ENCODE measurements at regions not wholly inside any gene's neighbourhood (a gene's known extent, or its start where the extent isn't known, plus 50 kb on each side); places are given as distances from the start of the nearest gene placed in this dataset.
A peak's percentile ranks its signal among the peaks of the same experiment; 100 is the strongest.
"Not testable (repeated sequence)": the region's sequence is repeated elsewhere in the genome, so short reads cannot be mapped to it uniquely, and the experiment has no call there.

GRCh38 chr5:102554082-102554481 is 55.3 kb upstream of the SLCO6A1 start:
- no peak for DNase-seq

DNA sequence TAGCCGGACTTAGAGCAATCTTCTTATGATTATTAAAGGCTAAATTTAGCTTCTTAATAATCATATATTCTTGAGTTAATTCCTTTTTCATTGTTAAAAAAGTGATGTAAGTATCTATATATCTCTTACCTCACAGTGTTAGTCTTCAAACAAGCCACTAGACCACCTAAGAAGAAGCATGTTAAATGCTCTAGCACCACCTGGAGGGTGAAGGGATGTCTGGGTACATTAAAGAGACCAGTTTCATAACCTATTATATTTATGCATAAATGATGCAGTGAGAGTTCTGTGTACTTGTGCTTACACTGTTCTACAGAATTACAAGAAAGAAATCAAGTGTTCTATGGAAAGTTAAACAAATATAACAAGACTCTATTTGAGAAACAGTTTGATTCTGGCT is 55.9 kb upstream of the SLCO6A1 start:
- DNase-seq = no peak

GRCh38 chr5:102561894-102562760 is 63.3 kb upstream of the SLCO6A1 start:
- DNase-seq = no peak

GRCh38 chr5:102570747-102571146 is 71.9 kb upstream of the SLCO6A1 start:
- DNase-seq = no peak

GRCh38 chr5:102578362-102578761 is 79.6 kb upstream of the SLCO6A1 start:
- DNase-seq = no peak

DNA sequence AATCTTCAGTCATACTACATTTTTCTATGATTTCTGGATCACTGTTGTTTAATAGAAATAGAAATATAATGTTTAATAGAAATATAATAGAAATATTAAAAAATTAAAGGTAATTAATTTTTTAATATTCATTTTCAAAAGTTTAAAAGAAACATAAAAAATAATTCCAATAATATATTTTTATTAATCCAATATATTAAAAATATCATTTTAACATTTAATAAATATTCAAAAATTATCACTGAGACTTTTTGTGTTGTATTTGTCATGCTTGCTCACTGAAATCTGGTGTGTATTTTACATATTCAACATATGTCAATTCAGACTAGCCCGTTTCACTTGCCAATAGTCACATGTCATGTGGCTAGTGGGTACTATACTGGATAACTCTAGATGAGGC is 80.6 kb upstream of the SLCO6A1 start:
- no peak for DNase-seq

DNA sequence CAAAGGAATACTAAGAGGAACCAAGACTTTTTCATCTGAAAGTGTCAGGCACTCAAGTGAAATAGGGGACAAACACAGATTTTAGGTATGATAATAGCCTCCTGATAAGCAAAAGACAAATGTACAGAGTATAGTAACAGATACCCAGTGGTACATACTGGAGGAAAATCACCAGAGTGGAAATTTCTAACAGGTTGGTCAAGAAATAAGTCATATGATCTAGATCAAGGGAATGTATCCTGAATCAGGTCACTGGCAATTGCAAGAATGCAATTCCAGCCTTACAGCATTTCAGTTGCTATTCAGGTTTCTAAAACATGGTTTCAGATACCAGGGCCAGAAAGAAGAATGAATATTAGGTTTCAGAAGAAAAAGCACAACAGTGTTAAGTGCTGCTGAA is 82.2 kb upstream of the SLCO6A1 start:
- no peak for DNase-seq

- no peak for DNase-seq
Observed at GRCh38 chr5:102582696-102583095, 83.9 kb upstream of the SLCO6A1 start.

- DNase-seq = peak; percentile 8
Observed at GRCh38 chr5:102583276-102584124, 84.7 kb upstream of the SLCO6A1 start.

DNA sequence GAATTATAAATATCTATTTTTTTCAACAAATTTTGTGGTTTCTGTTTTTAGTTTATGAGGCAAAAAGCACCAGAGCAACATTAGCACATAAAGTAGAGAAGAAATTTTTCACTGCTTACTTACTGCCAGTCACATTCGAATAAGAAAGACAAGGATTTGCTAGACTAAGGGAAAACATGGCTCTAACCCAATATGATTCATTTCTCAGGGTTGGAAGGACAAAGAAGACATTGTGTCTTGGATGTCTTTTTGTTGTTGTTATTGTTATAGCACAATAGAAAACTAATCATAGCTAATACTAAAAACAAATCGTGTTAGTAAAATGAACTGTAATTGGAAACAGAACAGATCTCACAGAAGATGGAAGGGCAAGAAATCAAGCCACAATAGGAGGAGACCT is 90.9 kb upstream of the SLCO6A1 start:
- no peak for DNase-seq

DNA sequence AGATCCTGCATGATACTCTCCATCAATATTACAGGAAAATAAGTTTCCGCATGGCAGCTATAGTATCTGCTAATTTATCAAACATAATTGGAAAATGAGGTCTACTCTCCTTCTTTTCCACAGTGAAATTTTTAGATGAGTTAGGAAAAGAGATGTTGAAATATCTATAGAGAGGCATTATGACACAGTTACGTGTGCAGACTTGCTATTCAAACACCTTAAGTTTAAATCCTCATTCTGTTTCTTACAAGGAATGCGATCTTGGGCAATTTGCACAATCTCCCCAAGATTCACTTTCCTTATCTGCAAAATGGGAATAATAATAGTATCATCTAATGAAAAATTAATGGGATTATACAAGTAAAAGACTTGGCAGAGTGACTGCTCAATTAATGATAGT is 91.7 kb upstream of the SLCO6A1 start:
- DNase-seq = no peak

DNA sequence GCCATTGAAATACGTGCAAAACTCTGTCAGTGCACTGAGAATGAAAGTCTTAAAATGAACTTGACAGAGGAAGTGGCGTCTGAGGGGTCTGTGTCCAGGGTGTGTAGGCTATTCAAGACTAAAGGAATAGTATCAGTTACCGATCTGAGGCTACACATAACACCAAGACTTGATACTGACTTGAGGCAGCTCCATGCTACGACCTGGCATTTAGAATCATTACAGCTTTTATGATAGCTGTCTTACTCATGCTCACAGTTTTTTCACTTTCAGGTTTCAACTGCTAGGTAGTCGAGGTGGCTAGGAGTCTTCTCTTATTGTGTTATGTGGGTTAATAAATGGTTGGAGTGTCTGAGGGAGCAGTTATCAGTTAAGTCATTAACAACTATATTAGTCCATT is 92.8 kb upstream of the SLCO6A1 start:
- DNase-seq = no peak

DNA sequence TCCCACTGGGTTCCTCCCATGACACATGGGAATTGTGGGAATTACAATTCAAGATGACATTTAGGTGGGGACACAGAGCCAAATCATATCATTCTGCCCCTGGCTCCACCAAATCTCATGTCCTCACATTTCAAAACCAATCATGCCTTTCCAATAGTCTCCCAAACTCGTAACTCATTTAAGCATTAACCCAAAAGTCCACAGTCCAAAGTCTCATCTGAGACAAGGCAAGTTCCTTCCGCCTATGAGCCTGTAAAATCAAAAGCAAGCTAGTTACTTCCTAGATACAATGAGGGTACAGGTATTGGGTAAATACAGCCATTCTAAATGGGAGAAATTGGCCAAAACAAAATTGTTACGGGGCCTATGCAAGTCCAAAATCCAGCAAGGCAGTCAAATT is 93.8 kb upstream of the SLCO6A1 start:
- not testable (repeated sequence) for DNase-seq

DNA sequence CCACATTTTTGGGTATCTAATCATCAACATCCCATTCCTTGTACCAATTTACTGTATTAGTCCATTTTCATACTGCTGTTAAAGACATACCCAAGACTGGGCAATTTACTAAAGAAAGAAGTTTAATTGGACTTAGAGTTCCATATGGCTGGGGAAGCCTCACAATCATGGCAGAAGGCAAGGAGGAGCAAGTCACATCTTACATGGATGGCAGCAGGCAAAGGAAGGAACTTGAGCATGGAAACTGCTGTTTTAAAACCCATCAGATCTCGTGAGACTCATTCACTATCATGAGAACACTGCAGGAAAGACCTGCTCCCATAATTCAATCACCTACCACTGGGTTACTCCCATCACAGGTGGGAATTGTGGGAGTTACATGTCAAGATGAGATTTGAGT is 95.4 kb upstream of the SLCO6A1 start:
- no peak for DNase-seq

DNA sequence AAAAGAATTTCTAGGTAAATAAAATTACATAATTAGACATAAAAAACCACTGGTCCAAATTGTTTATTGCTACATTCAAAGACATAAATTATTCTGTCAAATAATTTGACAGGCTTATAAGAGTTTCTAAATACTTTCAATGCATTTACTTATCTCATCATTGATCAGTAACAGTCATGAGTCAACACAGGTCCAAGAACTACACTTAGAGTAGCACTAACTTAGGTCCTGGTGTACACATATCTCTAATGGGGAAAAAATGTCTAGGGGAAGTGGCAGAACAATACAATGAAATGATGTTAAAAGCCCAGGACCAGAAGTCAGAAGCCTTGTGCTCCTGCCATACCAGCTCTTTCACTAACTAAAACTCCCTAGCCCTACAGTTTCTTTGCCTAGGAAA is 96.5 kb upstream of the SLCO6A1 start:
- DNase-seq = no peak

GRCh38 chr5:102596113-102596512 is 97.3 kb upstream of the SLCO6A1 start:
- DNase-seq = no peak

DNA sequence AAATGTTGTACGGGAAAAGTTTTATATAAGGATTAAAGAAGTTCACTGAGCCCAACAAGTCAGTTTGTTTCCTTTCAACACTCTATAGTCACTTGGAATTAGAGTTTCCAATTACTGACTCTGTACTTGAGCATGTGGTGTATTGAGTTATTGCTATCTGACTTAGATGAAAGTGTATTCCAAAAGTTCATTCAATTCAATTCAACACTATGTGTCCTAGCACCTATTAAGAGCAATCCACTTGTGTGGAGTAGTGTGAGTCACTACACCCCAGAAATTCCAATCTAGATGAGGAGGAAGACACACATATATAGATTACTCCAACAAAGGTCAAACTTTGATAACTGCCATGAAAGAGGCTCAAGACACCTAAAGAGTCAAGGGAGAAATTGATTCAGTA is 98.2 kb upstream of the SLCO6A1 start:
- no peak for DNase-seq

DNA sequence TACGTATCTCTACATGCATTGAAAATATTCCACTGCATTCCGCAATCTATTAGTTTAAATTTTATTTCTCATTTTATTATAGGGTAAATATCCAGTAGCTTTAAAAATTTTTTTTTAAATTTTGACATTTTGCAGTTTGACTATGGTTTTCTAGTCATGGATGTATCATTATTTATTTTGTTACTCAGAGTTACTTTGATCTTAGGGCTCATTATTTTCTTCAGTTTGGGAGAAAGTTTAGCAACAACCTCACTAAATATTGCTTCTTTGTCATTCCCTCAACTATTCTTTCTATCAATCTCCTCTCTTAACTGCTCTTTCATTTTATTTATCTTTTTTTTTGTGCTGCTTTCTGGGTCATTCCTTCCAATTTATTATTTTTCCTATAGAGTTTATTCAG is 100.5 kb upstream of the SLCO6A1 start:
- no peak for DNase-seq

- no peak for DNase-seq
Observed at GRCh38 chr5:102600964-102601363, 102.2 kb upstream of the SLCO6A1 start.

DNA sequence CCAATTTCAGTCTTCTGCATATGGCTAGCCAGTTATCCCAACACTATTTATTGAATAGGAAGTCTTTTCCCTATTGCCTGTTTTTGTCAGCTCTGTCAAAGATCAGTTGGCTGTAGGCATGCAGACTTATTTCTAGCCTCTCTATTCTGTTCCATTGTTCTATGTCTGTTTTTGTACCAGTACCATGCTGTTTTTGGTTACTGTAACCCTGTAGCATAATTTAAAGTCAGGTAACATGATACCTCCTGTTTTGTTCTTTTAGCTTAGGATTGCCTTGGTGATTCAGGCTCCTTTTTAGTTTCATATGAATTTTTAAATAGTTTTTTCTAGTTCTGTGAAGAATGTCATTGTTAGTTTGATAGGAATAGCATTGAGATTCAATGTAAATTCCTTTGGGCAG is 104.9 kb upstream of the SLCO6A1 start:
- no peak for DNase-seq

DNA sequence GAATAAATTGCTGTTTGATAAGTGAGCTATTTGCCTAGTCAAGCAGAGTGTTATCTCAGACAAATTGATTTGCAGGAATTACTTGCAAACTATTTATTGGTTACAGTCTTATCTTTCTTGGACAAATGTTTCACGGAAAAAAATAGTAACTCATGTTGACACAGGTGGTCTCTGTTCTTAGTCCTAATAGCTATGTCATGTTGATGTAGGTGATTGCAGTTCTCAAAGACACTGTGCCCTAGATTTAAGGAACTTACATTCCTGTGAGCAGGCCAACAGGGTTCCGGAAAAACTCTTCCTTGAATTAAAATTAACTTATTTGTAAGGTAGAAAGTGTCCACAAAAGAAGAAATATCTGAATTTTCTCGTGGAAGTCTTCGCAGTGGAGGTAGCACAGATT is 109.6 kb upstream of the SLCO6A1 start:
- DNase-seq = no peak

DNA sequence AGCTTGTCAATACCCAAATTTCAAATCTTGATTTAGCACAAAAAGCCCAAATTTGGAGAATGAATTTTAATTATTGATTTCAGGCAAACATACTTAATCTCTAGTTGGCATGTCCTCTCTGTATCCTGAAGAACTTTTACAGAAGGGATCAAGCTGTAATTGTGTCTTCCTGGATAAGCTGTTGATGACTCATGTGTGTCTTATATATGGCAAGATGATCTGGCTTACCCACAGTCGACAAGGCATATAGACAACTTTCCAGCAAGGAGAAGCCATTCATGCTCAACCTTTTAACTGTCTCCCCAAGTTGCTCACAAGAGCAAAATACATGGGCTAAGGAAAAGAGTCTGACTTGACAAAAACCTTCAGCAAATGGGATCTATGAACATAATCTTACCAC is 112.5 kb upstream of the SLCO6A1 start:
- no peak for DNase-seq

- DNase-seq = no peak
Observed at GRCh38 chr5:102613661-102614060, 114.9 kb upstream of the SLCO6A1 start.
